Uterus (tissue), 3 donors: ENCODE measurements at regions not wholly inside any gene's neighbourhood (a gene's known extent, or its start where the extent isn't known, plus 50 kb on each side); places are given as distances from the start of the nearest gene placed in this dataset.

Experiments
- DNase-seq, 2 donors: peaks; one replicate each; pipeline ENCODE4 v3.0.0-alpha.2; 2019 to 2020
- H3K27ac ChIP-seq, 2 donors: fragments of 200-600 bp; sonication (generic); 1 replicate in 1 of 2; 2 replicates in 1 of 2; pipeline ENCODE4 v1.5.1; 2016 to 2018
- H3K27me3 ChIP-seq, 2 donors: fragments of 200-600 bp; sonication (generic); one replicate each; pipeline ENCODE4 v1.5.1; 2018 to 2019; ENCODE audit warnings: control low read depth in 1 of 2
- H3K36me3 ChIP-seq, 2 donors: fragments of 200-600 bp; sonication (generic); one replicate each; pipeline ENCODE4 v1.5.1; 2019; ENCODE audit warnings: control low read depth in 1 of 2
- H3K4me1 ChIP-seq, 2 donors: fragments of 200-600 bp; sonication (generic); one replicate each; pipeline ENCODE4 v1.5.1; 2018 to 2019; ENCODE audit warnings: control low read depth in 1 of 2
- H3K4me3 ChIP-seq, 2 donors: fragments of 200-600 bp; sonication (generic); 1 replicate in 1 of 2; 2 replicates in 1 of 2; pipeline ENCODE4 v1.5.1; 2018 to 2019; ENCODE audit warnings: mild to moderate bottlenecking in 1 of 2
- H3K9me3 ChIP-seq, 2 donors: fragments of 200-600 bp; sonication (generic); one replicate each; pipeline ENCODE4 v1.5.1; 2019; ENCODE audit warnings: control low read depth in 1 of 2
- CTCF ChIP-seq, 4 experiments: fragments of 200-600 bp in 2 of 4; fragments of 450-650 bp in 2 of 4; sonication (generic) in 2 of 4; IDR thresholded peaks; one replicate each; pipeline ENCODE4 v1.5.1; 2016 to 2019; ENCODE audit warnings: antibody characterized with exemption in 4 of 4, mild to moderate bottlenecking in 2 of 4, moderate library complexity in 1 of 4
- POLR2A ChIP-seq, 2 donors: fragments of 450-650 bp; IDR thresholded peaks; one replicate each; pipeline ENCODE4 v1.6.1; 2016; ENCODE audit warnings: antibody characterized with exemption in 2 of 2, mild to moderate bottlenecking in 1 of 2, moderate library complexity in 1 of 2
- intact Hi-C: fragments of 100-400 bp; cut with DNase I; formaldehyde crosslinking; loops from one replicate; pipeline ENCODE4 v1.15.1; 2023; ENCODE audit warnings: low total_unique reads
- donor health status: DM: yes; HTN: yes; CAD: no.

GRCh38 chr7:372546-372931, 82.6 kb downstream of the FOXL3 start:
- Histone ChIP-seq H3K4me1 (no peaks in the 10 kb centered on the region), H3K27me3 (no peaks in the 10 kb centered on the region), H3K4me3 (no peak overlapping the region), H3K36me3 (no peaks in the 10 kb centered on the region), H3K9me3 (no peaks in the 10 kb centered on the region), H3K27ac (no peak overlapping the region)
- DNase-seq = peak in 1 of 2 donors; percentile 8
- intact Hi-C loops = no loop called here
- TF ChIP-seq POLR2A (IDR thresholded peaks at IDR 0.05) (no peak), CTCF (IDR thresholded peaks at IDR 0.05) (no peak)

DNA sequence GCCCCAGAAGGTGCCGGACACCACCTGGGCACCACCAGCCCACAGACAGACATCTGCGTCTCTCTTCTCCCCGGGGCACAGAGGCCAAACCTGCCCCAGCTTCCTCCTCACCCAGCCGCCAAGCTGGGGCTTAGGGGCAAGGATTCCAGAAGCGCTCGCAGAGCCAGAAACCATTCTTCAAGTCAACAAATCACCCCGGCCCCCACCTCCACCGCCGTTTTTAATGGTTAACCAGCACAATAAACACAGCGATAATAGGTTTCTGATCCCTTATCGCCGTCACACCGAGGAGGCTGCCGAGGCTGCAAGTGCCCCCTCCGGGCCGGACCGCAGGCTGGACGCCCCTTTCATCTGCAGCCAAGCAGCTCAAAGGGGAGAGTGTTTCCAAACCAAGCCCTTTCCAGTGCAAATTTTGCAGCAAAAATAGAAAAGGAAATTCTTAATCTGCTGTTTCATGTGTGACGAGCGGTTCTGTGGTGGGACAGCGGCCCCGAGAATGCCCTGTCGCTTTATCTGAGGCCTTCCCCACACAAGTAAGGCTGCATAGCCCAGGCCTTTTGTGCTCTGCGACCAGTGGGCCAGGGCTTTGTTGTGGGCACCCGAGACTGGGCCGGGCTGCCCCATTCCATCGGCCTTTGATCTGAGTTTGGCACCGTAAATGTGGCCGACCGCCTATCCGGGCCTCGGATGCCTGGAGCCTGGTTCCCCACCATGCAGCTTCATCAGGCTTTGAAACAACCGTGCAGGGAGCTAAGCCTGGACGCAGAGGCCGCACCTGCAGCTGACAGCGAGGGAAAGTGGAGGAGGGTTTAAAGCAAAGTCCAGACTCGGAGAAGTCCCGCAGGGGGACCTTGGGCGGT, 83.2 kb downstream of the FOXL3 start:
- no peaks in the 10 kb centered on the region for H3K36me3 ChIP-seq
- peak in 1 of 2 donors; percentile 11 for DNase-seq
- H3K4me3 ChIP-seq = no peak overlapping the region
- no peak overlapping the region for H3K27ac ChIP-seq
- no peaks in the 10 kb centered on the region for H3K4me1 ChIP-seq
- TF ChIP-seq CTCF (IDR thresholded peaks at IDR 0.05) = no peak
- TF ChIP-seq POLR2A (IDR thresholded peaks at IDR 0.05) = no peak
- no peaks in the 10 kb centered on the region for H3K9me3 ChIP-seq
- intact Hi-C loops = no loop called here
- H3K27me3 ChIP-seq = no peaks in the 10 kb centered on the region

DNA sequence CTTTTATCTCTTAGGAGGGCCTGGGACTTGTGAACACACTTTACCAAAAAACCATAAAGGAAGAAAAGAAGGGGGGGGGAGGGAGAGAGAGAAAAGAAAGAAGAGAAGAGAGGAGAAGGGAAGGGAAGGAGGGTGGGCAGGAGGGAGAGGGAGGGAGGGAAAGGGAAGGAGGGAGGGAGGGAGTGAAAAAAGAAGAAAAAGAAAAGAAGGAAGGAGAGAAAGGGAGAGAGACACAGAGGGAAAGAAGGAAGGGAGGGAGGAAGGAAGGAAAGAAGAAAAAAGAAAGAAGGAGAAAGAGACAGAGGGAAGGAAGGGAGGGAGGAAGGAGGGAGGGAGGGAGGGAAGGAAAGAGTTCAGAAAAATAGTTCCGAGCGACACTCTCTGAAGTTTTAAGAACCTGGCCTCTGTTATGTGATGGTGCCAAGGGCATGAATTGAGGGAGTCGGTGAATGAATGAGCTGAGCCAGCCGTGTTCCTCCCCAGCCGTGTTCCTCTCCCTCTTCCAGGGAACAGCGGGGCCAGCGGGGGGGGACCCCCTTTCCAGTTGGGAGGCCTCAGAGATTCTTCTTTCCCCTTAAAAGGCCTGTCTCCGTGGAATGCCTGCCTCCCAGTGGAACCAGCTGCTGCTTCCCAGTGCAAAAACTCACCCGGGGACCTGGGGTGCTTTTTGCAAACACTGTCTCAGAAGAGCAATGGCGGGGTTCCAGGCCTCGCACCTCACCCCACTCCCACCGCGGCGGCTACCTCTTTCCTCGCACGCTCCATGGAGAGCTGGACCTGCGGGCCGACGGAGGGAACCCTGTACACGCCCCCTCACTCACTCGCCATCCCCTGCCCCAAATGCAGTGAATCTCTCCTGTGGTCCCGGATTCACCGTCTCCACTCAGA, 84.1 kb downstream of the FOXL3 start:
- Histone ChIP-seq H3K4me3 (no peak overlapping the region), H3K36me3 (no peaks in the 10 kb centered on the region), H3K27me3 (no peaks in the 10 kb centered on the region), H3K27ac (no peak overlapping the region), H3K4me1 (no peaks in the 10 kb centered on the region), H3K9me3 (no peaks in the 10 kb centered on the region)
- peak; percentile 8 to 13 for DNase-seq
- intact Hi-C loops = no loop called here
- no peak for TF ChIP-seq CTCF (IDR thresholded peaks at IDR 0.05)
- no peak for TF ChIP-seq POLR2A (IDR thresholded peaks at IDR 0.05)

DNA sequence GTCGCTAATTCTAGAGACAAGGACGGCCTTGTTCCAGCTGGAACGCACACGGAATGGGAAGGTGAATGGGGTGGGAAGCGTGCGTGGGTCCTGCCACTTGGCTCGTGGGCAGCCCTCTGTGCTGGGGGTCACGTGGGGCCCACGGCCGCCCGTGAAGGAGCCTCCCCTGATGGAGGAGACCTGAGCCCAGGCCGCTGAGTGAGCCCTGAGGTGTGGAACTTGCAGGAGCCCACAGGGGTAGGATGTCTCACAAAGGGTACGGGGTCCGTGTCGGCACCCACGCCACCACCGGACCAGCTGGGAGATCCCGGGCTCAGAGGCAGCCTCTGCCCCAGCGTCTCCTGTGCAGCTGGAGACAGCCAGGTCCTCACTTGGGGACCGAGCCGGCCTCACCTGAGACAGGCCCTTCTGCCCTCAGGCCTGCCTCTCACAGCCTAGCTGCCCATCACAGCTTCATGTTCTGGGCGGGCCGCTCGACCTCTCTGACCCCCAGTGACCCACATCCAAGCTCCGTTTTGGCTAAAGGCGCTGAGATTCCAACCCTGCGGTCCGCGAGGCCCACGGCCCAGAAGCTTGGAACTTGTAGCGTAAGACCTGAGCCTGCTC, 84.8 kb downstream of the FOXL3 start:
- H3K9me3 ChIP-seq = no peaks in the 10 kb centered on the region
- no peaks in the 10 kb centered on the region for H3K4me1 ChIP-seq
- peak in 1 of 2 donors; percentile 9 for DNase-seq
- no peak overlapping the region for H3K4me3 ChIP-seq
- no peaks in the 10 kb centered on the region for H3K27me3 ChIP-seq
- no peak overlapping the region for H3K27ac ChIP-seq
- TF ChIP-seq CTCF (IDR thresholded peaks at IDR 0.05) = no peak
- no peak for TF ChIP-seq POLR2A (IDR thresholded peaks at IDR 0.05)
- no peaks in the 10 kb centered on the region for H3K36me3 ChIP-seq
- intact Hi-C loops = no loop called here
